ENCODE measurements at regions not wholly inside any gene's neighbourhood (a gene's known extent, or its start where the extent isn't known, plus 50 kb on each side); places are given as distances from the start of the nearest gene placed in this dataset.

GRCh38 chr13:78193846-78194245, 275.2 kb upstream of the EDNRB start:
- Histone ChIP-seq H3K9me2 (replicated peaks; ENCODE audit: control insufficient read depth, low read length) (no peaks in the 10 kb centered on the region), H3K4me2 (ENCODE audit: low read length) (no peak overlapping the region), H3K9me3 (ENCODE audit: control insufficient read depth, insufficient read depth, low read length) (no peaks in the 10 kb centered on the region), H4K20me1 (ENCODE audit: control insufficient read depth, insufficient read depth, low read depth, low read length) (no peaks in the 10 kb centered on the region), H3K79me2 (ENCODE audit: control insufficient read depth, low read length) (no peaks in the 10 kb centered on the region), H3K36me3 (ENCODE audit: control insufficient read depth, low read length) (no peaks in the 10 kb centered on the region), H3K27me3 (ENCODE audit: control insufficient read depth, low read length) (no peaks in the 10 kb centered on the region), H3F3A (ENCODE audit: control insufficient read depth, insufficient read depth) (no peaks in the 10 kb centered on the region), H3K4me3 (ENCODE audit: low read length) (no peak overlapping the region), H3K27ac (ENCODE audit: low read depth, low read length) (no peak overlapping the region), H3K4me1 (ENCODE audit: control insufficient read depth, low read length) (no peaks in the 10 kb centered on the region)
- TF ChIP-seq, protein P1, sequence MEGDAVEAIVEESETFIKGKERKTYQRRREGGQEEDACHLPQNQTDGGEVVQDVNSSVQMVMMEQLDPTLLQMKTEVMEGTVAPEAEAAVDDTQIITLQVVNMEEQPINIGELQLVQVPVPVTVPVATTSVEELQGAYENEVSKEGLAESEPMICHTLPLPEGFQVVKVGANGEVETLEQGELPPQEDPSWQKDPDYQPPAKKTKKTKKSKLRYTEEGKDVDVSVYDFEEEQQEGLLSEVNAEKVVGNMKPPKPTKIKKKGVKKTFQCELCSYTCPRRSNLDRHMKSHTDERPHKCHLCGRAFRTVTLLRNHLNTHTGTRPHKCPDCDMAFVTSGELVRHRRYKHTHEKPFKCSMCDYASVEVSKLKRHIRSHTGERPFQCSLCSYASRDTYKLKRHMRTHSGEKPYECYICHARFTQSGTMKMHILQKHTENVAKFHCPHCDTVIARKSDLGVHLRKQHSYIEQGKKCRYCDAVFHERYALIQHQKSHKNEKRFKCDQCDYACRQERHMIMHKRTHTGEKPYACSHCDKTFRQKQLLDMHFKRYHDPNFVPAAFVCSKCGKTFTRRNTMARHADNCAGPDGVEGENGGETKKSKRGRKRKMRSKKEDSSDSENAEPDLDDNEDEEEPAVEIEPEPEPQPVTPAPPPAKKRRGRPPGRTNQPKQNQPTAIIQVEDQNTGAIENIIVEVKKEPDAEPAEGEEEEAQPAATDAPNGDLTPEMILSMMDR (IDR thresholded peaks at IDR 0.05; ENCODE audit: low read depth, low read length, poor library complexity, severe bottlenecking) = no peak
- TF ChIP-seq EZH2phosphoT487 (IDR thresholded peaks at IDR 0.05; ENCODE audit: borderline replicate concordance, low read length) = no peak

GRCh38 chr13:78192716-78193115, 274.1 kb upstream of the EDNRB start:
- Histone ChIP-seq H3K79me2 (ENCODE audit: control insufficient read depth, low read length) (no peaks in the 10 kb centered on the region), H3F3A (ENCODE audit: control insufficient read depth, insufficient read depth) (no peaks in the 10 kb centered on the region), H4K20me1 (ENCODE audit: control insufficient read depth, insufficient read depth, low read depth, low read length) (no peaks in the 10 kb centered on the region), H3K27me3 (ENCODE audit: control insufficient read depth, low read length) (no peaks in the 10 kb centered on the region), H3K9me3 (ENCODE audit: control insufficient read depth, insufficient read depth, low read length) (no peaks in the 10 kb centered on the region), H3K9me2 (replicated peaks; ENCODE audit: control insufficient read depth, low read length) (no peaks in the 10 kb centered on the region), H3K36me3 (ENCODE audit: control insufficient read depth, low read length) (no peaks in the 10 kb centered on the region), H3K4me1 (ENCODE audit: control insufficient read depth, low read length) (no peaks in the 10 kb centered on the region), H3K4me3 (ENCODE audit: low read length) (no peak overlapping the region), H3K27ac (ENCODE audit: low read depth, low read length) (no peak overlapping the region), H3K4me2 (ENCODE audit: low read length) (no peak overlapping the region)
- TF ChIP-seq, protein P1 (IDR thresholded peaks at IDR 0.05; ENCODE audit: low read depth, low read length, poor library complexity, severe bottlenecking) = no peak
- TF ChIP-seq EZH2phosphoT487 (IDR thresholded peaks at IDR 0.05; ENCODE audit: borderline replicate concordance, low read length) = no peak

DNA sequence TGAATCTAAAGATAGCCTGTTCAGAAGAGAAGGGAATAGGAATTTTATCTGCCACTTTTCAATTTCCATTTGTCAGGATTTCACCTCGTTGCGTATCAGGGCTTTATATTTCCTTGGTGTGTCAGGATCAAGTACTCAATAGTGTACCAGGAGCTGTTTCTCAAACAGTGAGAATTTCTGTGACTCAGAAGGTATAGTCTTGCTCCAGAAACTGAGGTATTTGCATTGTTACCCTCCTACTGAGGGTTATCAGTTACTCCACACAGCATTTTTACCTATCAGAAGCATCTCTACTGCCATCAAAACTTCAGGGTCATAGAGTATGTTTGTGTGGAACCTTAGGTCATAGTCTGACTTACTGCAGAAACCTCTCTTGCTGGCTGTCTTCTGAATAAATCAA, 271.7 kb upstream of the EDNRB start:
- Histone ChIP-seq H4K20me1 (ENCODE audit: control insufficient read depth, insufficient read depth, low read depth, low read length) (no peaks in the 10 kb centered on the region), H3K9me2 (replicated peaks; ENCODE audit: control insufficient read depth, low read length) (no peaks in the 10 kb centered on the region), H3K4me2 (ENCODE audit: low read length) (no peak overlapping the region), H3K79me2 (ENCODE audit: control insufficient read depth, low read length) (no peaks in the 10 kb centered on the region), H3K9me3 (ENCODE audit: control insufficient read depth, insufficient read depth, low read length) (no peaks in the 10 kb centered on the region), H3K36me3 (ENCODE audit: control insufficient read depth, low read length) (no peaks in the 10 kb centered on the region), H3K27me3 (ENCODE audit: control insufficient read depth, low read length) (no peaks in the 10 kb centered on the region), H3K4me1 (ENCODE audit: control insufficient read depth, low read length) (no peaks in the 10 kb centered on the region), H3K27ac (ENCODE audit: low read depth, low read length) (no peak overlapping the region), H3F3A (ENCODE audit: control insufficient read depth, insufficient read depth) (no peaks in the 10 kb centered on the region), H3K4me3 (ENCODE audit: low read length) (no peak overlapping the region)
- TF ChIP-seq, protein P1 (IDR thresholded peaks at IDR 0.05; ENCODE audit: low read depth, low read length, poor library complexity, severe bottlenecking) = no peak
- no peak for TF ChIP-seq EZH2phosphoT487 (IDR thresholded peaks at IDR 0.05; ENCODE audit: borderline replicate concordance, low read length)

DNA sequence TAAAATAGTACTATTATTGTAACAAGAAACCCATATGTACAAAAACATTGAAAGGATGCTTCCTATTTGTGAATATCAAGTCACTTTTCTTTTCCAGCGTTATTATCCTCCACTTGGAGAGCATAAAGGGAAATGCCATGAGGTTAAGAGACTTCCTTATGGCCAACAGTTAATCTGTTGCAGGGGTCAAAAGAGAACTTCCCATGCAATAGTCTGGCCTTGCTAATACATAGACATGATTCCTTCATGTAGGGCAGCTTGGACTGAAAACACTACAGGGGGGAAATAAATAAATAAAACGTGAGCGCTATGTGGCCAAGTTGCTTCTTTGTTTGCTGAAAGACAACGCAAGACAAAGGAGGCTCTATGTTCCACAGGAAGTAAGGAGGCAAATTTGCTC, 269.1 kb upstream of the EDNRB start:
- H3K9me3 ChIP-seq (ENCODE audit: control insufficient read depth, insufficient read depth, low read length) = no peaks in the 10 kb centered on the region
- no peak overlapping the region for H3K4me2 ChIP-seq (ENCODE audit: low read length)
- TF ChIP-seq EZH2phosphoT487 (IDR thresholded peaks at IDR 0.05; ENCODE audit: borderline replicate concordance, low read length) = no peak
- TF ChIP-seq, protein P1 (IDR thresholded peaks at IDR 0.05; ENCODE audit: low read depth, low read length, poor library complexity, severe bottlenecking) = no peak

More for the DNA sequence above, 269.1 kb upstream of the EDNRB start:
- Histone ChIP-seq H3K27ac (ENCODE audit: low read depth, low read length) (no peak overlapping the region), H4K20me1 (ENCODE audit: control insufficient read depth, insufficient read depth, low read depth, low read length) (no peaks in the 10 kb centered on the region), H3K4me3 (ENCODE audit: low read length) (no peak overlapping the region), H3K36me3 (ENCODE audit: control insufficient read depth, low read length) (no peaks in the 10 kb centered on the region), H3K27me3 (ENCODE audit: control insufficient read depth, low read length) (no peaks in the 10 kb centered on the region), H3K79me2 (ENCODE audit: control insufficient read depth, low read length) (no peaks in the 10 kb centered on the region), H3F3A (ENCODE audit: control insufficient read depth, insufficient read depth) (no peaks in the 10 kb centered on the region), H3K9me2 (replicated peaks; ENCODE audit: control insufficient read depth, low read length) (no peaks in the 10 kb centered on the region), H3K4me1 (ENCODE audit: control insufficient read depth, low read length) (no peaks in the 10 kb centered on the region)

Data from DOHH2 (cell line).